ENCODE measurements at regions not wholly inside any gene's neighbourhood (a gene's known extent, or its start where the extent isn't known, plus 50 kb on each side); places are given as distances from the start of the nearest gene placed in this dataset.
"Not testable (repeated sequence)": the region's sequence is repeated elsewhere in the genome, so short reads cannot be mapped to it uniquely, and the experiment has no call there.

GRCh38 chr4:111434586-111434985, 710.7 kb upstream of the FAM241A start:
- TF ChIP-seq CTCF (IDR thresholded peaks at IDR 0.05; ENCODE audit: control insufficient read depth, extremely low read depth, insufficient read depth), result no peak
- H3K4me3 ChIP-seq (ENCODE audit: low read depth, low read length), result no peak overlapping the region
- no peak for DNase-seq (ENCODE audit: low read depth)

- H3K4me3 ChIP-seq (ENCODE audit: low read depth, low read length), result no peak overlapping the region
- DNase-seq (ENCODE audit: low read depth), result no peak
- no peak for TF ChIP-seq CTCF (IDR thresholded peaks at IDR 0.05; ENCODE audit: control insufficient read depth, extremely low read depth, insufficient read depth)
These were observed 709.1 kb upstream of the FAM241A start for GRCh38 chr4:111435986-111436744.

GRCh38 chr4:111441687-111442086, 703.6 kb upstream of the FAM241A start:
- DNase-seq (ENCODE audit: low read depth), result no peak
- no peak overlapping the region for H3K4me3 ChIP-seq (ENCODE audit: low read depth, low read length)
- TF ChIP-seq CTCF (IDR thresholded peaks at IDR 0.05; ENCODE audit: control insufficient read depth, extremely low read depth, insufficient read depth), result no peak

GRCh38 chr4:111444836-111445235, 700.4 kb upstream of the FAM241A start:
- DNase-seq (ENCODE audit: low read depth); H3K4me3 ChIP-seq (ENCODE audit: low read depth, low read length): not testable (repeated sequence)

GRCh38 chr4:111449657-111450056, 695.6 kb upstream of the FAM241A start:
- no peak for TF ChIP-seq CTCF (IDR thresholded peaks at IDR 0.05; ENCODE audit: control insufficient read depth, extremely low read depth, insufficient read depth)
- DNase-seq (ENCODE audit: low read depth), result no peak
- no peak overlapping the region for H3K4me3 ChIP-seq (ENCODE audit: low read depth, low read length)

- DNase-seq (ENCODE audit: low read depth), result no peak
- no peak overlapping the region for H3K4me3 ChIP-seq (ENCODE audit: low read depth, low read length)
- no peak for TF ChIP-seq CTCF (IDR thresholded peaks at IDR 0.05; ENCODE audit: control insufficient read depth, extremely low read depth, insufficient read depth)
These were observed 694.4 kb upstream of the FAM241A start for GRCh38 chr4:111450867-111451266.

- H3K4me3 ChIP-seq (ENCODE audit: low read depth, low read length), result no peak overlapping the region
- no peak for TF ChIP-seq CTCF (IDR thresholded peaks at IDR 0.05; ENCODE audit: control insufficient read depth, extremely low read depth, insufficient read depth)
- no peak for DNase-seq (ENCODE audit: low read depth)
These were observed 692.0 kb upstream of the FAM241A start for GRCh38 chr4:111453216-111453615.
